Neural progenitor cell (in vitro differentiated cells): ENCODE measurements at regions not wholly inside any gene's neighbourhood (a gene's known extent, or its start where the extent isn't known, plus 50 kb on each side); places are given as distances from the start of the nearest gene placed in this dataset.

Experiments used
- DNase-seq: peaks from one replicate; pipeline ENCODE4 v3.0.0-alpha.2; 2016; ENCODE audit warnings: low spot score
- H2AFZ ChIP-seq: fragments of 200-600 bp; sonication (generic); replicated peaks from 2 replicates; pipeline ENCODE4 v1.6.1; 2016; ENCODE audit warnings: antibody characterized with exemption
- H3F3A ChIP-seq: fragments of 200-600 bp; sonication (generic); 2 replicates; pipeline ENCODE4 v1.6.1; 2016; ENCODE audit warnings: antibody characterized with exemption, low read depth
- H3K27ac ChIP-seq: fragments of 200-600 bp; sonication (generic); 2 replicates; pipeline ENCODE4 v1.5.1; 2016; ENCODE audit warnings: mild to moderate bottlenecking
- H3K27me3 ChIP-seq: fragments of 200-600 bp; sonication (generic); 2 replicates; pipeline ENCODE4 v1.6.1; 2016; ENCODE audit warnings: mild to moderate bottlenecking, moderate library complexity
- H3K36me3 ChIP-seq: fragments of 200-600 bp; sonication (generic); 2 replicates; pipeline ENCODE4 v1.5.1; 2016
- H3K4me1 ChIP-seq: fragments of 200-600 bp; sonication (generic); 2 replicates; pipeline ENCODE4 v1.6.1; 2016; ENCODE audit warnings: mixed run types
- H3K4me2 ChIP-seq: fragments of 200-600 bp; sonication (generic); 2 replicates; pipeline ENCODE4 v1.6.1; 2016
- H3K4me3 ChIP-seq: fragments of 200-600 bp; sonication (generic); 2 replicates; pipeline ENCODE4 v1.5.1; 2016
- H3K79me2 ChIP-seq: fragments of 200-600 bp; sonication (generic); 2 replicates; pipeline ENCODE4 v1.6.1; 2016; ENCODE audit warnings: low read depth
- H3K9ac ChIP-seq: fragments of 200-600 bp; sonication (generic); 2 replicates; pipeline ENCODE4 v1.6.1; 2016
- H3K9me3 ChIP-seq: fragments of 200-600 bp; sonication (generic); 2 replicates; pipeline ENCODE4 v1.5.1; 2016; ENCODE audit warnings: low read depth
- H4K20me1 ChIP-seq: fragments of 200-600 bp; sonication (generic); 2 replicates; pipeline ENCODE4 v1.6.1; 2016; ENCODE audit warnings: low read depth
- H3K27ac Mint-ChIP-seq: 3 replicates; pipeline ENCODE4 v1.8.0; 2021; ENCODE audit warnings: mixed read lengths
- H3K27me3 Mint-ChIP-seq: 2 replicates; pipeline ENCODE4 v1.8.0; 2022; ENCODE audit warnings: low read depth, mild to moderate bottlenecking, inconsistent platforms, moderate library complexity, mixed read lengths; ENCODE audit not compliant: insufficient read depth
- H3K36me3 Mint-ChIP-seq: 3 replicates; pipeline ENCODE4 v1.8.0; 2021; ENCODE audit warnings: mixed read lengths
- H3K4me1 Mint-ChIP-seq: 3 replicates; pipeline ENCODE4 v1.8.0; 2021; ENCODE audit warnings: mixed read lengths
- H3K4me3 Mint-ChIP-seq: 3 replicates; pipeline ENCODE4 v1.8.0; 2021; ENCODE audit warnings: mild to moderate bottlenecking, moderate library complexity, mixed read lengths
- H3K9me3 Mint-ChIP-seq: 3 replicates; pipeline ENCODE4 v1.8.0; 2020; ENCODE audit warnings: mixed read lengths
- EZH2 ChIP-seq: fragments of 200-600 bp; sonication (generic); IDR thresholded peaks from 2 replicates; pipeline ENCODE4 v1.6.1; 2017; ENCODE audit warnings: antibody characterized with exemption, mild to moderate bottlenecking, moderate library complexity
- EZH2phosphoT487 ChIP-seq: fragments of 200-600 bp; sonication (generic); IDR thresholded peaks from 2 replicates; pipeline ENCODE4 v1.6.1; 2017; ENCODE audit warnings: antibody characterized with exemption
- TF ChIP-seq, protein P1 (sequence below): fragments of 200-600 bp; sonication (generic); IDR thresholded peaks from 2 replicates; pipeline ENCODE4 v1.5.1; 2017; ENCODE audit warnings: antibody characterized with exemption, mild to moderate bottlenecking

DNA sequence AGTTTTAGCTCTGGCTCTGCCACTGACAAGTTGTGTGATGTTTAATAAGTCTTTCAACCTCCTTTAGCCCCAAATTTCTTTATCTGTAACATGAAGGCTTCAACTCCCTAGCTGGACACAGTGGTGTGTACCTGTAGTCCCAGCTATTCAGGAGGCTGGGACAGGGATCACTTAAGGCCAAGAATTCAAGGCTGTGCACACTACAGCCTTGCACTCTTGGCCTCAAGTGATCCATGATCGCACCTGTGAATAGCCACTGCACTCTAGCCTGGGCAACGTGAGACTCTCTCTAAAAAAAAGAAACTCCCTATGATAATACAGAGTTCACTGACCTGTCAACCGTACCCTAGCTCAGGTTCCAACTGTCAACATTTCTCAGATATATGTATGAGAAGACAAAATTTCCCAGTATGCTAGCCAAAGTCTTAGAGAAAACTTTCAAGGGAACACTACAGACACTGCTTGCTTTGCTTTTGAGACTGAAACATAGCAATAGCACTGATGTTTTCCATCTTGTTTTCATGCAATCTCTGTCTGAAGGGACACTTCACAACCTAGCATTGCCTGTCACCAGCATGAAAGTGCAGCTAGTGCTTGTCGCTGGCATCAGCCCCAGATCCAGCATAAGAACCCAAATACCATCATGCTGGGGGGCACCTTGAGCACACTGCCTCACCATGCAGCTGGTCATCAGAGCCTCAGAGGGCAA is 51.6 kb upstream of the PTPN13 start:
- H3K27me3 Mint-ChIP-seq = peaks cover 5% of the 10 kb centered on the region
- H3K4me1 Mint-ChIP-seq = peaks cover 60% of the 10 kb centered on the region
- H4K20me1 ChIP-seq = no peaks in the 10 kb centered on the region
- peak overlapping the region; percentile 70 for H3K4me2 ChIP-seq
- H3K4me3 Mint-ChIP-seq = no peak overlapping the region
- H3K9ac ChIP-seq = no peak overlapping the region
- no peak overlapping the region for H2AFZ ChIP-seq
- peaks cover 8% of the 10 kb centered on the region for H3K9me3 Mint-ChIP-seq
- TF ChIP-seq EZH2phosphoT487 = no peak
- no peak for TF ChIP-seq EZH2
- TF ChIP-seq, protein P1, sequence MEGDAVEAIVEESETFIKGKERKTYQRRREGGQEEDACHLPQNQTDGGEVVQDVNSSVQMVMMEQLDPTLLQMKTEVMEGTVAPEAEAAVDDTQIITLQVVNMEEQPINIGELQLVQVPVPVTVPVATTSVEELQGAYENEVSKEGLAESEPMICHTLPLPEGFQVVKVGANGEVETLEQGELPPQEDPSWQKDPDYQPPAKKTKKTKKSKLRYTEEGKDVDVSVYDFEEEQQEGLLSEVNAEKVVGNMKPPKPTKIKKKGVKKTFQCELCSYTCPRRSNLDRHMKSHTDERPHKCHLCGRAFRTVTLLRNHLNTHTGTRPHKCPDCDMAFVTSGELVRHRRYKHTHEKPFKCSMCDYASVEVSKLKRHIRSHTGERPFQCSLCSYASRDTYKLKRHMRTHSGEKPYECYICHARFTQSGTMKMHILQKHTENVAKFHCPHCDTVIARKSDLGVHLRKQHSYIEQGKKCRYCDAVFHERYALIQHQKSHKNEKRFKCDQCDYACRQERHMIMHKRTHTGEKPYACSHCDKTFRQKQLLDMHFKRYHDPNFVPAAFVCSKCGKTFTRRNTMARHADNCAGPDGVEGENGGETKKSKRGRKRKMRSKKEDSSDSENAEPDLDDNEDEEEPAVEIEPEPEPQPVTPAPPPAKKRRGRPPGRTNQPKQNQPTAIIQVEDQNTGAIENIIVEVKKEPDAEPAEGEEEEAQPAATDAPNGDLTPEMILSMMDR = no peak
- peak; percentile 22 for DNase-seq
- H3K9me3 ChIP-seq = no peaks in the 10 kb centered on the region
- peaks cover 72% of the 10 kb centered on the region for H3K4me1 ChIP-seq
- peak overlapping the region; percentile 84 for H3K27ac Mint-ChIP-seq
- no peaks in the 10 kb centered on the region for H3K27me3 ChIP-seq
- peaks cover 58% of the 10 kb centered on the region for H3F3A ChIP-seq
- peaks cover 16% of the 10 kb centered on the region for H3K36me3 Mint-ChIP-seq
- H3K79me2 ChIP-seq = no peaks in the 10 kb centered on the region
- no peaks in the 10 kb centered on the region for H3K36me3 ChIP-seq
- no peak overlapping the region for H3K4me3 ChIP-seq
- H3K27ac ChIP-seq = peak overlapping the region; percentile 100

DNA sequence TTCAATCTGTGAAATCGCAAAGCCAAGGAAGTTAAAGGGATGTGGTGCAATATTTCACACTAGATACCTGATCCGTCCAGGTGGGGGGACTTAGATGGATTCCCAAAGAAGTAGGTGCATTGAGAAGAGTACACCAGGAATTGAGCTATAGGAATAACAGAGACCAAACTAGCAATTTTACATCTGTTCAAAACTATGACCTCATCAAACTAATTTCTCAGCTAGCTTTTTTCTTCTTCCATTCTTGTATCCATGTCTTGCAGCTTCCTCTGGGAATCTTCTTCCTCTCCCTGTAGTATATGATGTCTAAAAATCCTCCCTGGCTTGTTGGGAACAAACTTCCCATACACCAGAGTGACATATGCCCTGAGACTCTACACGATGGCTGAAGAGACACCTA is 51.0 kb upstream of the PTPN13 start:
- peak overlapping the region; percentile 84 for H3K27ac Mint-ChIP-seq
- H3F3A ChIP-seq = peaks cover 58% of the 10 kb centered on the region
- H3K9me3 Mint-ChIP-seq = peaks cover 12% of the 10 kb centered on the region
- H3K4me2 ChIP-seq = peak overlapping the region; percentile 70
- H3K27me3 Mint-ChIP-seq = peaks cover 5% of the 10 kb centered on the region
- H3K27ac ChIP-seq = peak overlapping the region; percentile 100
- H3K36me3 ChIP-seq = no peaks in the 10 kb centered on the region
- H4K20me1 ChIP-seq = no peaks in the 10 kb centered on the region
- H3K9ac ChIP-seq = no peak overlapping the region
- peaks cover 60% of the 10 kb centered on the region for H3K4me1 Mint-ChIP-seq
- no peaks in the 10 kb centered on the region for H3K27me3 ChIP-seq
- peak; percentile 18 for DNase-seq
- H3K4me1 ChIP-seq = peaks cover 72% of the 10 kb centered on the region
- TF ChIP-seq, protein P1 = no peak
- peaks cover 17% of the 10 kb centered on the region for H3K36me3 Mint-ChIP-seq
- H2AFZ ChIP-seq = no peak overlapping the region
- H3K79me2 ChIP-seq = no peaks in the 10 kb centered on the region
- no peak overlapping the region for H3K4me3 Mint-ChIP-seq
- H3K4me3 ChIP-seq = peak overlapping the region; percentile 26
- H3K9me3 ChIP-seq = no peaks in the 10 kb centered on the region

DNA sequence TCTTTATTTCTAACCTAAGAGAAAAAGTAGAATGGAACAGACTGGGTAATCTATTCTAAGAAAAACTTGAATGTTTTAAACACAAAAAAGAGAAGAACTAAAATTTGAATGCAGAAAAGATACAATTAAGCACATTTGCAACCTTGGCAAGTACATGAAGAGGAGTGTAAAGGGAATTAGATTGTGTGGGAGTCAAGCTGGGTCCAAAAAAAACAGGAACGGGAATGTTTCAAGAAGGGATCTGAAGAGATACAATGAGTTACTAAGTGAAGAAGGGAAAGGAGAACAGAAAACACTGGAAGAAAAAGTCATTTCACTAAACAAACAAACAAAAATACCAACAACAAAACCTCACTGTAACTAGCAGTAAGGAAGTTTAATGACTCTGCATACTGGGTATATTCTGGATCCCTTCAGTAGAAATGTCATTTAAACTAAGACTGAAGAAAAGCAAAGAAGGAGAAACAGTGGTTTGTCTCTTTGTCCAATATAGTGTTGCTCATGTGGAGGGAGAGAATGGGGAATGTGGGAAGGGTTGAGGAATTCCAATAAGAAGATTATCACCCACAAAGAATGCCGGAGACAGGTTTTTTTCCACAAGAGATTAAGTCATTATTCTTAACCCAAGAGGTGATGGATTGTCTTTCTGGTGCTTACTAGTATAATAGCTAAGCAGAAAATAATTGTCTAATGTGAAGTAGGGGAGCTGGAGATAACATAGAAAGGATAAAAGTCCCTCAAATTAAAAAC is 50.4 kb upstream of the PTPN13 start:
- Histone ChIP-seq H2AFZ (no peak overlapping the region), H3K4me3 (peak overlapping the region; percentile 26), H3K79me2 (no peaks in the 10 kb centered on the region), H3K9me3 (no peaks in the 10 kb centered on the region), H3K4me2 (peak overlapping the region; percentile 70), H4K20me1 (no peaks in the 10 kb centered on the region), H3K36me3 (no peaks in the 10 kb centered on the region), H3K4me1 (peaks cover 69% of the 10 kb centered on the region), H3K27ac (peak overlapping the region; percentile 100), H3F3A (peaks cover 57% of the 10 kb centered on the region), H3K9ac (no peak overlapping the region), H3K27me3 (no peaks in the 10 kb centered on the region)
- Mint-ChIP-seq H3K9me3 (peaks cover 12% of the 10 kb centered on the region), H3K4me1 (peaks cover 60% of the 10 kb centered on the region), H3K27ac (peak overlapping the region; percentile 84), H3K36me3 (peaks cover 19% of the 10 kb centered on the region), H3K27me3 (peaks cover 5% of the 10 kb centered on the region), H3K4me3 (no peak overlapping the region)
- peak; percentile 86 for DNase-seq
- TF ChIP-seq, protein P1 = no peak
- peak; percentile 86 for TF ChIP-seq EZH2phosphoT487
